ENCODE measurements at regions not wholly inside any gene's neighbourhood (a gene's known extent, or its start where the extent isn't known, plus 50 kb on each side); places are given as distances from the start of the nearest gene placed in this dataset.

- no peak for DNase-seq
- in situ Hi-C loops (cut with HindIII; ENCODE audit: low pct_ligation_motif_present, low pct_unique_long_range_greater_than_20kb, low sequenced_read_pairs): no loop called here
These were observed 466.9 kb upstream of the HNRNPA3 start for GRCh38 chr2:176745543-176746200.

- in situ Hi-C loops (cut with HindIII; ENCODE audit: low pct_ligation_motif_present, low pct_unique_long_range_greater_than_20kb, low sequenced_read_pairs): no loop called here
- no peak for DNase-seq
These were observed 466.2 kb upstream of the HNRNPA3 start for GRCh38 chr2:176746411-176746810.

GRCh38 chr2:176747506-176747905 is 465.1 kb upstream of the HNRNPA3 start:
- no peak for DNase-seq
- in situ Hi-C loops (cut with HindIII; ENCODE audit: low pct_ligation_motif_present, low pct_unique_long_range_greater_than_20kb, low sequenced_read_pairs): no loop called here

GRCh38 chr2:176747928-176748327 is 464.7 kb upstream of the HNRNPA3 start:
- in situ Hi-C loops (cut with HindIII; ENCODE audit: low pct_ligation_motif_present, low pct_unique_long_range_greater_than_20kb, low sequenced_read_pairs): no loop called here
- no peak for DNase-seq

GRCh38 chr2:176748662-176749061 is 463.9 kb upstream of the HNRNPA3 start:
- in situ Hi-C loops (cut with HindIII; ENCODE audit: low pct_ligation_motif_present, low pct_unique_long_range_greater_than_20kb, low sequenced_read_pairs): no loop called here
- DNase-seq: no peak

- in situ Hi-C loops (cut with HindIII; ENCODE audit: low pct_ligation_motif_present, low pct_unique_long_range_greater_than_20kb, low sequenced_read_pairs): no loop called here
- DNase-seq: no peak
These were observed 461.0 kb upstream of the HNRNPA3 start for GRCh38 chr2:176751314-176752227.

GRCh38 chr2:176752295-176752694 is 460.3 kb upstream of the HNRNPA3 start:
- in situ Hi-C loops (cut with HindIII; ENCODE audit: low pct_ligation_motif_present, low pct_unique_long_range_greater_than_20kb, low sequenced_read_pairs): no loop called here
- no peak for DNase-seq

GRCh38 chr2:176753205-176753604 is 459.4 kb upstream of the HNRNPA3 start:
- in situ Hi-C loops (cut with HindIII; ENCODE audit: low pct_ligation_motif_present, low pct_unique_long_range_greater_than_20kb, low sequenced_read_pairs): no loop called here
- DNase-seq: no peak

- in situ Hi-C loops (cut with HindIII; ENCODE audit: low pct_ligation_motif_present, low pct_unique_long_range_greater_than_20kb, low sequenced_read_pairs): no loop called here
- DNase-seq: no peak
These were observed 458.7 kb upstream of the HNRNPA3 start for GRCh38 chr2:176753752-176754474.

- in situ Hi-C loops (cut with HindIII; ENCODE audit: low pct_ligation_motif_present, low pct_unique_long_range_greater_than_20kb, low sequenced_read_pairs): no loop called here
- DNase-seq: no peak
These were observed 457.0 kb upstream of the HNRNPA3 start for GRCh38 chr2:176755537-176756135.

GRCh38 chr2:176758426-176758825 is 454.2 kb upstream of the HNRNPA3 start:
- no peak for DNase-seq
- in situ Hi-C loops (cut with HindIII; ENCODE audit: low pct_ligation_motif_present, low pct_unique_long_range_greater_than_20kb, low sequenced_read_pairs): no loop called here

- DNase-seq: no peak
- in situ Hi-C loops (cut with HindIII; ENCODE audit: low pct_ligation_motif_present, low pct_unique_long_range_greater_than_20kb, low sequenced_read_pairs): no loop called here
These were observed 452.2 kb upstream of the HNRNPA3 start for GRCh38 chr2:176760439-176760838.

- no peak for DNase-seq
- in situ Hi-C loops (cut with HindIII; ENCODE audit: low pct_ligation_motif_present, low pct_unique_long_range_greater_than_20kb, low sequenced_read_pairs): no loop called here
These were observed 449.5 kb upstream of the HNRNPA3 start for GRCh38 chr2:176763130-176763529.

- in situ Hi-C loops (cut with HindIII; ENCODE audit: low pct_ligation_motif_present, low pct_unique_long_range_greater_than_20kb, low sequenced_read_pairs): no loop called here
- DNase-seq: no peak
These were observed 448.7 kb upstream of the HNRNPA3 start for GRCh38 chr2:176763851-176764404.

GRCh38 chr2:176764921-176765320 is 447.7 kb upstream of the HNRNPA3 start:
- in situ Hi-C loops (cut with HindIII; ENCODE audit: low pct_ligation_motif_present, low pct_unique_long_range_greater_than_20kb, low sequenced_read_pairs): no loop called here
- no peak for DNase-seq

GRCh38 chr2:176766005-176766404 is 446.6 kb upstream of the HNRNPA3 start:
- in situ Hi-C loops (cut with HindIII; ENCODE audit: low pct_ligation_motif_present, low pct_unique_long_range_greater_than_20kb, low sequenced_read_pairs): no loop called here

GRCh38 chr2:176768185-176768584 is 444.4 kb upstream of the HNRNPA3 start:
- DNase-seq: no peak
- in situ Hi-C loops (cut with HindIII; ENCODE audit: low pct_ligation_motif_present, low pct_unique_long_range_greater_than_20kb, low sequenced_read_pairs): no loop called here

More at GRCh38 chr2:176766005-176766404, 446.6 kb upstream of the HNRNPA3 start:
- no peak for DNase-seq

GRCh38 chr2:176769021-176769420 is 443.6 kb upstream of the HNRNPA3 start:
- in situ Hi-C loops (cut with HindIII; ENCODE audit: low pct_ligation_motif_present, low pct_unique_long_range_greater_than_20kb, low sequenced_read_pairs): no loop called here
- no peak for DNase-seq
